Upper lobe of left lung (tissue), 6 donors: ENCODE measurements at regions not wholly inside any gene's neighbourhood (a gene's known extent, or its start where the extent isn't known, plus 50 kb on each side); places are given as distances from the start of the nearest gene placed in this dataset.

Source experiments
- ATAC-seq, 2 donors: fragments of 200-7000 bp; cut with Tn5 transposase; one replicate each; pipeline ENCODE4 v1.9.1; 2022; ENCODE audit warnings: mild to moderate bottlenecking in 2 of 2, moderate library complexity in 2 of 2; ENCODE audit not compliant: low FRiP score in 2 of 2
- DNase-seq, 2 donors: peaks; one replicate each; pipeline ENCODE4 v3.0.0-alpha.2; 2019 to 2020
- H3K27ac ChIP-seq, 4 donors: fragments of 200-600 bp; sonication (generic); one replicate each; pipeline ENCODE4 v1.5.1; 2016 to 2019
- H3K27me3 ChIP-seq, 4 donors: fragments of 200-600 bp; sonication (generic); one replicate each; pipeline ENCODE4 v1.5.1; 2017 to 2019
- H3K36me3 ChIP-seq, 4 donors: fragments of 200-600 bp; sonication (generic); one replicate each; pipeline ENCODE4 v1.5.1; 2016 to 2019
- H3K4me1 ChIP-seq, 4 donors: fragments of 200-600 bp; sonication (generic); one replicate each; pipeline ENCODE4 v1.5.1; 2018 to 2019
- H3K4me3 ChIP-seq, 4 donors: fragments of 200-600 bp; sonication (generic); one replicate each; pipeline ENCODE4 v1.5.1; 2017 to 2019; ENCODE audit warnings: mild to moderate bottlenecking in 2 of 4, moderate library complexity in 1 of 4
- H3K9me3 ChIP-seq, 4 donors: fragments of 200-600 bp; sonication (generic); one replicate each; pipeline ENCODE4 v1.5.1; 2018 to 2019
- EP300 ChIP-seq, 4 donors: sonication (generic); formaldehyde crosslinking; IDR thresholded peaks; one replicate each; pipeline ENCODE4 v1.5.1; 2017; ENCODE audit warnings: antibody characterized with exemption in 4 of 4, control low read depth in 2 of 4
- POLR2A ChIP-seq, 4 donors: fragments of 450-650 bp; IDR thresholded peaks; one replicate each; pipeline ENCODE4 v1.5.1; 2016 to 2017; ENCODE audit warnings: antibody characterized with exemption in 4 of 4, mild to moderate bottlenecking in 2 of 4
- POLR2AphosphoS5 ChIP-seq, 2 donors: sonication (generic); formaldehyde crosslinking; IDR thresholded peaks; one replicate each; pipeline ENCODE4 v1.5.1; 2017; ENCODE audit warnings: antibody characterized with exemption in 2 of 2
- WGBS, 2 donors: methylation state at CpG; one replicate each; pipeline ENCODE4 v1.1.5; 2017 to 2018; 5-methylcytosine and 5-hydroxymethylcytosine counted together
- TF ChIP-seq, protein P1 (sequence below), 6 experiments: fragments of 450-650 bp in 4 of 6; fragments of 200-600 bp in 2 of 6; sonication (generic) in 2 of 6; IDR thresholded peaks; one replicate each; pipeline ENCODE4 v1.5.1; 2016 to 2019; ENCODE audit warnings: antibody characterized with exemption in 6 of 6
- donor health status: DM: no; HTN: no; CAD: no; lungs with moderate emphysema.
- donor health status: DM: no; HTN: yes; CAD: no; lungs with severe emphysema.

GRCh38 chr5:167309941-167310517 lies 981.4 kb upstream of the WWC1 start:
- ATAC-seq: no peak
- no peak overlapping the region for H3K4me3 ChIP-seq
- H3K36me3 ChIP-seq: no peaks in the 10 kb centered on the region
- H3K4me1 ChIP-seq: no peaks in the 10 kb centered on the region
- H3K27me3 ChIP-seq: no peaks in the 10 kb centered on the region
- DNase-seq: no peak
- no peak overlapping the region for H3K27ac ChIP-seq
- no peaks in the 10 kb centered on the region for H3K9me3 ChIP-seq
- 84 to 85% methylated on average over 8 of the region's 8 CpGs for WGBS, 2 donors
- TF ChIP-seq EP300 (IDR thresholded peaks at IDR 0.05) (no peak), POLR2A (IDR thresholded peaks at IDR 0.05) (no peak), POLR2AphosphoS5 (IDR thresholded peaks at IDR 0.05) (no peak)
- TF ChIP-seq, protein P1, sequence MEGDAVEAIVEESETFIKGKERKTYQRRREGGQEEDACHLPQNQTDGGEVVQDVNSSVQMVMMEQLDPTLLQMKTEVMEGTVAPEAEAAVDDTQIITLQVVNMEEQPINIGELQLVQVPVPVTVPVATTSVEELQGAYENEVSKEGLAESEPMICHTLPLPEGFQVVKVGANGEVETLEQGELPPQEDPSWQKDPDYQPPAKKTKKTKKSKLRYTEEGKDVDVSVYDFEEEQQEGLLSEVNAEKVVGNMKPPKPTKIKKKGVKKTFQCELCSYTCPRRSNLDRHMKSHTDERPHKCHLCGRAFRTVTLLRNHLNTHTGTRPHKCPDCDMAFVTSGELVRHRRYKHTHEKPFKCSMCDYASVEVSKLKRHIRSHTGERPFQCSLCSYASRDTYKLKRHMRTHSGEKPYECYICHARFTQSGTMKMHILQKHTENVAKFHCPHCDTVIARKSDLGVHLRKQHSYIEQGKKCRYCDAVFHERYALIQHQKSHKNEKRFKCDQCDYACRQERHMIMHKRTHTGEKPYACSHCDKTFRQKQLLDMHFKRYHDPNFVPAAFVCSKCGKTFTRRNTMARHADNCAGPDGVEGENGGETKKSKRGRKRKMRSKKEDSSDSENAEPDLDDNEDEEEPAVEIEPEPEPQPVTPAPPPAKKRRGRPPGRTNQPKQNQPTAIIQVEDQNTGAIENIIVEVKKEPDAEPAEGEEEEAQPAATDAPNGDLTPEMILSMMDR (IDR thresholded peaks at IDR 0.05): no peak

- Histone ChIP-seq H3K4me1 (no peaks in the 10 kb centered on the region), H3K27ac (no peak overlapping the region), H3K4me3 (no peak overlapping the region), H3K36me3 (no peaks in the 10 kb centered on the region), H3K27me3 (no peaks in the 10 kb centered on the region), H3K9me3 (no peaks in the 10 kb centered on the region)
- WGBS, 2 donors: 79 to 83% methylated on average over 3 of the region's 3 CpGs
- ATAC-seq: no peak
- no peak for DNase-seq
- TF ChIP-seq POLR2AphosphoS5 (IDR thresholded peaks at IDR 0.05) (no peak), EP300 (IDR thresholded peaks at IDR 0.05) (no peak), POLR2A (IDR thresholded peaks at IDR 0.05) (no peak)
- TF ChIP-seq, protein P1 (IDR thresholded peaks at IDR 0.05): no peak
These were observed 980.1 kb upstream of the WWC1 start for GRCh38 chr5:167311340-167311739.

DNA sequence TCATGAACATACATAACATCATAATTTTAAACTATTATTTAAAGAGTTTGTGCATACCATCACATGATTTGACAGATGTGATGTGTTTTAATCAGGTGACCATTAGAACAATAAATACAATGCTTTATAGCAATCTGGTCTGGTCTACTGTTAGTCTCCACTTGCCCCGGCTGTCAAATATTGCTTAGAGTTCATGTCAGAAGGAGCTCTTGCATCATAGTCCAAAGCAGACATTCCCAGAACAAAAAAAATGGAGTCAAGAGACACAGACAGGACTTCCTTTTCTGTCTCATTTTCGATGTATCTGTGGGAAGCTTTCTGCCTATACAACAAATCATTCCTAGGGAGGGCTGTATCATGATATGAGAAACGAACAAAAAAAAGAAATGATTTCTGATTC lies 979.2 kb upstream of the WWC1 start:
- Histone ChIP-seq H3K9me3 (no peaks in the 10 kb centered on the region), H3K27ac (no peak overlapping the region), H3K27me3 (no peaks in the 10 kb centered on the region), H3K4me3 (no peak overlapping the region), H3K36me3 (no peaks in the 10 kb centered on the region), H3K4me1 (no peaks in the 10 kb centered on the region)
- WGBS, 2 donors: 52 to 58% methylated on average over 3 of the region's 3 CpGs
- DNase-seq (no peak), ATAC-seq (no peak)
- TF ChIP-seq POLR2AphosphoS5 (IDR thresholded peaks at IDR 0.05): no peak

DNA sequence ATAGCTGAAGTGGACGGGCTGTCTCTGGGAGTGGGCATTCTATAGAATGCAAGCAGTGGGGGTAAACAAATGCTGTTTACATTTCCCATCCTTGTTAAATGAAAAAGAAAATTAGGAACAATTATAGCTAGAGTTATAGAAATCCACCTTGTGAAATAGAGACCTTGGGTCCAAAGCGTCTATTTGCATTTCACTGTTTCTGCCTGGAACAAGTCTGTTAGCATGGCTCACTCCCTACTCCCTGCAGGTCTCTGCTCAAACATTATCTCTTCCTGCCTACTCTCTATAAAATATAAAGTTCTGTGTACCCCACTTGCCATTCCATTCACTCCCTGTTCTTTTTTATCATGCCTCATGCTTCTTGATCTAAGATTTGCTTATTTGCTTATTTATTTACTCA lies 975.7 kb upstream of the WWC1 start:
- TF ChIP-seq EP300 (IDR thresholded peaks at IDR 0.05) (no peak), POLR2A (IDR thresholded peaks at IDR 0.05) (no peak), POLR2AphosphoS5 (IDR thresholded peaks at IDR 0.05) (no peak)
- TF ChIP-seq, protein P1 (IDR thresholded peaks at IDR 0.05): no peak
- H3K9me3 ChIP-seq: no peaks in the 10 kb centered on the region
- H3K4me1 ChIP-seq: no peaks in the 10 kb centered on the region
- no peak overlapping the region for H3K4me3 ChIP-seq
- ATAC-seq: no peak
- no peaks in the 10 kb centered on the region for H3K36me3 ChIP-seq
- 78 to 85% methylated on average over 2 of the region's 2 CpGs for WGBS, 2 donors
- H3K27ac ChIP-seq: no peak overlapping the region
- no peak for DNase-seq
- H3K27me3 ChIP-seq: no peaks in the 10 kb centered on the region

GRCh38 chr5:167317884-167318283 lies 973.6 kb upstream of the WWC1 start:
- Histone ChIP-seq H3K4me1 (no peaks in the 10 kb centered on the region), H3K4me3 (no peak overlapping the region), H3K27ac (no peak overlapping the region), H3K9me3 (no peaks in the 10 kb centered on the region), H3K36me3 (no peaks in the 10 kb centered on the region), H3K27me3 (no peaks in the 10 kb centered on the region)
- DNase-seq (no peak), ATAC-seq (no peak)
- WGBS, 2 donors: 70 to 71% methylated on average over 3 of the region's 3 CpGs
- TF ChIP-seq EP300 (IDR thresholded peaks at IDR 0.05): no peak
- no peak for TF ChIP-seq POLR2A (IDR thresholded peaks at IDR 0.05)
- TF ChIP-seq, protein P1 (IDR thresholded peaks at IDR 0.05): no peak
